B cell (primary cell): ENCODE measurements at regions not wholly inside any gene's neighbourhood (a gene's known extent, or its start where the extent isn't known, plus 50 kb on each side); places are given as distances from the start of the nearest gene placed in this dataset.

Experiments used
- ATAC-seq: fragments of 200-7000 bp; cut with Tn5 transposase; one replicate; pipeline ENCODE4 v1.10.0; 2021; ENCODE audit warnings: low read depth, mild to moderate bottlenecking, moderate number of reproducible peaks, moderate library complexity
- CTCF ChIA-PET: fragments of 350-600 bp; sonication (Branson Sonifier 250); formaldehyde crosslinking; loops from one replicate; lab custom pipeline; 2021; ENCODE audit warnings: antibody characterized with exemption, inconsistent platforms; lab: Charles Lee
- POLR2A ChIA-PET: fragments of 350-600 bp; sonication (Branson Sonifier 250); formaldehyde crosslinking; loops from one replicate; lab custom pipeline; 2021; ENCODE audit warnings: antibody characterized with exemption; lab: Charles Lee
- DNase-seq: peaks from one replicate; pipeline ENCODE4 v3.0.0; 2013
- H2AFZ ChIP-seq: 2 replicates; pipeline ENCODE4 v1.6.1; 2012; ENCODE audit warnings: mild to moderate bottlenecking, low read depth, low read length; ENCODE audit not compliant: insufficient read depth, poor library complexity, severe bottlenecking
- H3K27ac ChIP-seq, 2 donors: 1 replicate in 1 of 2; 2 replicates in 1 of 2; pipeline ENCODE4 v1.5.1; 2012 to 2013; ENCODE audit warnings: low read length in 2 of 2, mild to moderate bottlenecking in 2 of 2, moderate library complexity in 1 of 2
- H3K27me3 ChIP-seq, 4 experiments: fragments of 200-600 bp in 1 of 4; sonication (generic) in 1 of 4; replicated peaks in 1 of 4; 1 replicate in 2 of 4; 2 replicates in 2 of 4; pipeline versions ENCODE4 v1.6.1 to v1.7.0; 2013 to 2016; ENCODE audit warnings: low read length in 3 of 4, mild to moderate bottlenecking in 2 of 4, mixed read lengths in 1 of 4, moderate library complexity in 1 of 4; ENCODE audit not compliant: insufficient read depth in 4 of 4, control insufficient read depth in 3 of 4; ENCODE audit errors: control extremely low read depth in 1 of 4
- H3K36me3 ChIP-seq, 2 experiments: replicated peaks in 1 of 2; 1 replicate in 1 of 2; 2 replicates in 1 of 2; pipeline versions ENCODE4 v1.6.1 to v1.7.1; 2013; ENCODE audit warnings: low read length in 1 of 2; ENCODE audit not compliant: insufficient read depth in 2 of 2, control insufficient read depth in 1 of 2; ENCODE audit errors: control extremely low read depth in 1 of 2, extremely low read depth in 1 of 2
- H3K4me1 ChIP-seq, 2 donors: fragments of 200-600 bp in 1 of 2; sonication (generic) in 1 of 2; 1 replicate in 1 of 2; 2 replicates in 1 of 2; pipeline versions ENCODE4 v1.5.1 to v1.6.1; 2013 to 2017; ENCODE audit warnings: low read length in 2 of 2; ENCODE audit not compliant: control insufficient read depth in 2 of 2, insufficient read depth in 2 of 2
- H3K4me2 ChIP-seq: replicated peaks from 2 replicates; pipeline ENCODE3; 2012; ENCODE audit warnings: mild to moderate bottlenecking, low read depth, low read length; ENCODE audit not compliant: poor library complexity, severe bottlenecking
- H3K4me3 ChIP-seq, 5 experiments: fragments of 200-600 bp in 1 of 5; sonication (generic) in 1 of 5; 1 replicate in 3 of 5; 2 replicates in 2 of 5; pipeline versions ENCODE4 v1.5.1 to v1.7.0; 2011 to 2016; ENCODE audit warnings: low read length in 4 of 5, mild to moderate bottlenecking in 4 of 5, low read depth in 2 of 5, control low read depth in 1 of 5, moderate library complexity in 1 of 5; ENCODE audit not compliant: insufficient read depth in 1 of 5; ENCODE audit errors: control extremely low read depth in 1 of 5, extremely low read depth in 1 of 5
- H3K79me2 ChIP-seq: fragments of 200-600 bp; sonication (generic); one replicate; pipeline ENCODE4 v1.6.0; 2016; ENCODE audit warnings: low read length; ENCODE audit not compliant: control insufficient read depth, insufficient read depth
- H3K9ac ChIP-seq: fragments of 200-600 bp; sonication (generic); 2 replicates; pipeline ENCODE4 v1.6.1; 2017; ENCODE audit warnings: mild to moderate bottlenecking, low read length, moderate library complexity
- H3K9me3 ChIP-seq, 3 donors: one replicate each; pipeline versions ENCODE4 v1.6.1 to v1.7.1; 2013; ENCODE audit warnings: low read length in 2 of 3; ENCODE audit not compliant: control insufficient read depth in 2 of 3, insufficient read depth in 1 of 3; ENCODE audit errors: control extremely low read depth in 1 of 3
- H4K20me1 ChIP-seq: 2 replicates; pipeline ENCODE4 v1.6.0; 2012; ENCODE audit warnings: mild to moderate bottlenecking, low read length; ENCODE audit not compliant: insufficient read depth, control insufficient read depth, poor library complexity, severe bottlenecking
- H3K27ac Mint-ChIP-seq: one replicate; pipeline ENCODE4 v1.8.0; 2021; ENCODE audit warnings: mixed read lengths
- H3K27me3 Mint-ChIP-seq: one replicate; pipeline ENCODE4 v1.8.0; 2021; ENCODE audit warnings: mixed read lengths
- H3K4me1 Mint-ChIP-seq: one replicate; pipeline ENCODE4 v1.8.0; 2021; ENCODE audit warnings: mixed read lengths
- H3K4me3 Mint-ChIP-seq: one replicate; pipeline ENCODE4 v1.8.0; 2021; ENCODE audit warnings: mixed read lengths
- H3K9me3 Mint-ChIP-seq: one replicate; pipeline ENCODE4 v1.8.0; 2022; ENCODE audit warnings: mixed read lengths; ENCODE audit not compliant: insufficient read depth
- EZH2 ChIP-seq: IDR thresholded peaks from 2 replicates; pipeline ENCODE4 v1.6.1; 2012; ENCODE audit warnings: borderline replicate concordance, low read depth, mild to moderate bottlenecking, moderate library complexity, low read length; ENCODE audit not compliant: insufficient read depth, poor library complexity, severe bottlenecking
- WGBS: methylation state at CpG from one replicate; pipeline ENCODE4 v1.1.5; 2013; ENCODE audit warnings: missing lambda C conversion rate; ENCODE audit not compliant: insufficient coverage; 5-methylcytosine and 5-hydroxymethylcytosine counted together
- intact Hi-C: fragments of 100-400 bp; cut with micrococcal nuclease; formaldehyde crosslinking; loops from one replicate; pipeline ENCODE4 v1.10.0; 2022
- TF ChIP-seq, protein P1 (sequence below): fragments of 200-600 bp; IDR thresholded peaks from one replicate; pipeline ENCODE4 v1.8.0; 2022; ENCODE audit warnings: antibody characterized with exemption, mild to moderate bottlenecking

DNA sequence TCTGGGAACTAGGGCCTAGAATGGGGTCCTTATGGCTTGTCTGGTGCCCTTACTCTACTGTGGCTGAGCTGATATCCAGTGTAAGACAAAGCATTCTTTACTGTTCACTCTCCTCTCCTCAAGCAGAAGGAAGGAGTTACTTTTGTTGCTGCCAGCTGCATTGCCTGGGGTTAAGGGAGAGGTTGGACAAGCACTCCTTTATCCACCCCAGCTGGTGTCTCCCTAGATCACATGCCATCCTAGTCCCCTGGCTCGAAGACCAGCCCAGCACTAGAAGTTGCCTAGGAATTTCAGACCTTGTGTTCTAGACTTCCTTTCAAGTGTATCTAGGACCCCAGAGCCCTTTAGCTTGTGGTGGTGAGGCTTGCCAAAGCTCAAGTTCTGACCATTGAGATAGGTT is 1051.5 kb upstream of the C9orf72 start:
- intact Hi-C loops, result no loop called here
- no peak overlapping the region for H2AFZ ChIP-seq
- H3K9ac ChIP-seq, result no peak overlapping the region
- H3K36me3 ChIP-seq, result no peaks in the 10 kb centered on the region
- no peaks in the 10 kb centered on the region for H3K27me3 Mint-ChIP-seq
- H3K27me3 ChIP-seq, result no peaks in the 10 kb centered on the region
- H4K20me1 ChIP-seq, result no peaks in the 10 kb centered on the region
- WGBS, result no CpG with 5 or more reads among the region's 1 CpG
- no peak for DNase-seq
- H3K4me3 Mint-ChIP-seq, result no peak overlapping the region
- H3K9me3 ChIP-seq, result no peaks in the 10 kb centered on the region
- TF ChIP-seq EZH2, result no peak
- TF ChIP-seq, protein P1, sequence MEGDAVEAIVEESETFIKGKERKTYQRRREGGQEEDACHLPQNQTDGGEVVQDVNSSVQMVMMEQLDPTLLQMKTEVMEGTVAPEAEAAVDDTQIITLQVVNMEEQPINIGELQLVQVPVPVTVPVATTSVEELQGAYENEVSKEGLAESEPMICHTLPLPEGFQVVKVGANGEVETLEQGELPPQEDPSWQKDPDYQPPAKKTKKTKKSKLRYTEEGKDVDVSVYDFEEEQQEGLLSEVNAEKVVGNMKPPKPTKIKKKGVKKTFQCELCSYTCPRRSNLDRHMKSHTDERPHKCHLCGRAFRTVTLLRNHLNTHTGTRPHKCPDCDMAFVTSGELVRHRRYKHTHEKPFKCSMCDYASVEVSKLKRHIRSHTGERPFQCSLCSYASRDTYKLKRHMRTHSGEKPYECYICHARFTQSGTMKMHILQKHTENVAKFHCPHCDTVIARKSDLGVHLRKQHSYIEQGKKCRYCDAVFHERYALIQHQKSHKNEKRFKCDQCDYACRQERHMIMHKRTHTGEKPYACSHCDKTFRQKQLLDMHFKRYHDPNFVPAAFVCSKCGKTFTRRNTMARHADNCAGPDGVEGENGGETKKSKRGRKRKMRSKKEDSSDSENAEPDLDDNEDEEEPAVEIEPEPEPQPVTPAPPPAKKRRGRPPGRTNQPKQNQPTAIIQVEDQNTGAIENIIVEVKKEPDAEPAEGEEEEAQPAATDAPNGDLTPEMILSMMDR, result no peak
- ATAC-seq, result no peak
- no peak overlapping the region for H3K27ac ChIP-seq
- H3K4me2 ChIP-seq, result no peak overlapping the region
- no peaks in the 10 kb centered on the region for H3K79me2 ChIP-seq
- no peaks in the 10 kb centered on the region for H3K9me3 Mint-ChIP-seq
- no peaks in the 10 kb centered on the region for H3K4me1 Mint-ChIP-seq
- H3K4me3 ChIP-seq, result no peak overlapping the region
- no peak overlapping the region for H3K27ac Mint-ChIP-seq
- ChIA-PET POLR2A (no interaction called here), CTCF (no interaction called here)
- H3K4me1 ChIP-seq, result no peaks in the 10 kb centered on the region

DNA sequence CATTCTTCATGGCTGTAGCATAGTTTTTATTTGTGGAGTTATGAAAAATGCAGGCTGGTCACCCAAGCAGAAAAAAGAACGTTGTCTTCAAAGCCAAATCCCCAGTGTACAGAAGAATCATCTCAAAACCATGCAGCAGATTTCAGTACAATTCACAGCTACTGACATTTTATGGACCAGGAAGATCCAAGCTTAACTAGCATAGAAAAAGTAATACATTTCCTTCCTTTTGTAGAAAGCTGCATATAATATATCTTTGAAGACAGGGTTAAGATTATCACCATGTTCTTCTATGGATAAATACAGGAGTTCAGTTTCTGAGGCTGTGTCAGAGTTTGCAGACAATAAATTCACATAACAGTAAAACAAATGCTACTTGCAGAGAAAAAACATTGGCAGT is 1054.8 kb upstream of the C9orf72 start:
- no peaks in the 10 kb centered on the region for H3K4me1 ChIP-seq
- no peak overlapping the region for H3K9ac ChIP-seq
- WGBS, result no CpG with 5 or more reads among the region's 1 CpG
- Mint-ChIP-seq H3K4me1 (no peaks in the 10 kb centered on the region), H3K27ac (no peak overlapping the region), H3K27me3 (no peaks in the 10 kb centered on the region), H3K9me3 (no peaks in the 10 kb centered on the region), H3K4me3 (no peak overlapping the region)
- no peaks in the 10 kb centered on the region for H3K36me3 ChIP-seq
- H3K4me2 ChIP-seq, result no peak overlapping the region
- ATAC-seq (no peak), DNase-seq (no peak)
- no peak overlapping the region for H2AFZ ChIP-seq
- CTCF ChIA-PET, result no interaction called here
- H3K9me3 ChIP-seq, result no peaks in the 10 kb centered on the region
- no peaks in the 10 kb centered on the region for H3K79me2 ChIP-seq
- H3K4me3 ChIP-seq, result no peak overlapping the region
- intact Hi-C loops, result no loop called here
- no peaks in the 10 kb centered on the region for H3K27me3 ChIP-seq
- no peak for TF ChIP-seq EZH2
- TF ChIP-seq, protein P1, result no peak
- H4K20me1 ChIP-seq, result no peaks in the 10 kb centered on the region
- H3K27ac ChIP-seq, result no peak overlapping the region
- POLR2A ChIA-PET, result no interaction called here
